Limb (tissue), 2 donors: ENCODE measurements at regions not wholly inside any gene's neighbourhood (a gene's known extent, or its start where the extent isn't known, plus 50 kb on each side); places are given as distances from the start of the nearest gene placed in this dataset.

Experiments used
- DNase-seq, 2 donors: peaks; one replicate each; pipeline ENCODE4 v3.0.0-alpha.2; 2016; ENCODE audit errors: extremely low spot score in 2 of 2

- no peak for DNase-seq
Measured at GRCh38 chr4:92106816-92107215, 196.9 kb upstream of the GRID2 start.

GRCh38 chr4:92111493-92111892 is 192.3 kb upstream of the GRID2 start:
- DNase-seq = no peak

GRCh38 chr4:92112805-92113204 is 191.0 kb upstream of the GRID2 start:
- no peak for DNase-seq

- DNase-seq = peak; percentile 45 to 66
Measured at GRCh38 chr4:92120810-92121498, 182.8 kb upstream of the GRID2 start.

- DNase-seq = no peak
Measured at GRCh38 chr4:92122911-92123310, 180.9 kb upstream of the GRID2 start.

- DNase-seq = no peak
Measured at GRCh38 chr4:92128676-92129075, 175.1 kb upstream of the GRID2 start.

- DNase-seq = no peak
Measured at GRCh38 chr4:92129408-92129994, 174.3 kb upstream of the GRID2 start.

GRCh38 chr4:92136434-92136833 is 167.3 kb upstream of the GRID2 start:
- no peak for DNase-seq

- no peak for DNase-seq
Measured at GRCh38 chr4:92163348-92163747, 140.4 kb upstream of the GRID2 start.

GRCh38 chr4:92170340-92170739 is 133.4 kb upstream of the GRID2 start:
- no peak for DNase-seq

- no peak for DNase-seq
Measured at GRCh38 chr4:92172203-92172602, 131.6 kb upstream of the GRID2 start.

GRCh38 chr4:92175250-92175649 is 128.5 kb upstream of the GRID2 start:
- no peak for DNase-seq

GRCh38 chr4:92182006-92182735 is 121.6 kb upstream of the GRID2 start:
- DNase-seq = no peak

GRCh38 chr4:92182736-92183407 is 120.9 kb upstream of the GRID2 start:
- DNase-seq = no peak

- no peak for DNase-seq
Measured at GRCh38 chr4:92183825-92184224, 119.9 kb upstream of the GRID2 start.

- DNase-seq = peak in 1 of 2 donors; percentile 1
Measured at GRCh38 chr4:92184566-92184965, 119.2 kb upstream of the GRID2 start.

GRCh38 chr4:92186239-92186638 is 117.5 kb upstream of the GRID2 start:
- DNase-seq = no peak

GRCh38 chr4:92189146-92189545 is 114.6 kb upstream of the GRID2 start:
- DNase-seq = no peak

- no peak for DNase-seq
Measured at GRCh38 chr4:92198711-92199110, 105.1 kb upstream of the GRID2 start.

GRCh38 chr4:92199135-92199534 is 104.6 kb upstream of the GRID2 start:
- no peak for DNase-seq

GRCh38 chr4:92210906-92211305 is 92.9 kb upstream of the GRID2 start:
- DNase-seq = no peak

GRCh38 chr4:92215476-92215875 is 88.3 kb upstream of the GRID2 start:
- DNase-seq = no peak
